ENCODE measurements at regions not wholly inside any gene's neighbourhood (a gene's known extent, or its start where the extent isn't known, plus 50 kb on each side); places are given as distances from the start of the nearest gene placed in this dataset.
A peak's percentile ranks its signal among the peaks of the same experiment; 100 is the strongest.

- Mint-ChIP-seq H3K27ac (no peak overlapping the region), H3K9me3 (no peaks in the 10 kb centered on the region), H3K4me1 (peaks cover 5 to 21% (median 8%) of the 10 kb centered on the region in 4 donors), H3K4me3 (no peak overlapping the region), H3K27me3 (peaks cover 0 to 3% (median 0%) of the 10 kb centered on the region in 5 donors), H3K36me3 (peaks cover 0 to 2% (median 0%) of the 10 kb centered on the region in 3 donors)
- ATAC-seq (no peak), DNase-seq (no peak)
- POLR2A ChIA-PET = no interaction called here
Observed at GRCh38 chr1:83766241-83766691, 232.7 kb downstream of the TTLL7 start.

- Mint-ChIP-seq H3K27me3 (peaks cover 0 to 3% (median 0%) of the 10 kb centered on the region in 5 donors), H3K9me3 (no peaks in the 10 kb centered on the region), H3K27ac (no peak overlapping the region), H3K36me3 (peaks cover 0 to 2% (median 0%) of the 10 kb centered on the region in 3 donors), H3K4me3 (no peak overlapping the region), H3K4me1 (peaks cover 5 to 26% (median 13%) of the 10 kb centered on the region in 4 donors)
- ATAC-seq = no peak
- no peak for DNase-seq
- POLR2A ChIA-PET = no interaction called here
Observed at GRCh38 chr1:83765125-83765524, 233.8 kb downstream of the TTLL7 start.

GRCh38 chr1:83764209-83764608 lies 234.7 kb downstream of the TTLL7 start:
- H3K9me3 Mint-ChIP-seq = no peaks in the 10 kb centered on the region
- peaks cover 0 to 2% (median 0%) of the 10 kb centered on the region in 3 donors for H3K36me3 Mint-ChIP-seq
- H3K4me3 Mint-ChIP-seq = no peak overlapping the region
- peaks cover 3 to 16% (median 7%) of the 10 kb centered on the region in 4 donors for H3K4me1 Mint-ChIP-seq
- no peak for ATAC-seq
- no peak overlapping the region for H3K27ac Mint-ChIP-seq
- H3K27me3 Mint-ChIP-seq = peaks cover 0 to 3% (median 0%) of the 10 kb centered on the region in 5 donors
- DNase-seq = no peak
- POLR2A ChIA-PET = no interaction called here

DNA sequence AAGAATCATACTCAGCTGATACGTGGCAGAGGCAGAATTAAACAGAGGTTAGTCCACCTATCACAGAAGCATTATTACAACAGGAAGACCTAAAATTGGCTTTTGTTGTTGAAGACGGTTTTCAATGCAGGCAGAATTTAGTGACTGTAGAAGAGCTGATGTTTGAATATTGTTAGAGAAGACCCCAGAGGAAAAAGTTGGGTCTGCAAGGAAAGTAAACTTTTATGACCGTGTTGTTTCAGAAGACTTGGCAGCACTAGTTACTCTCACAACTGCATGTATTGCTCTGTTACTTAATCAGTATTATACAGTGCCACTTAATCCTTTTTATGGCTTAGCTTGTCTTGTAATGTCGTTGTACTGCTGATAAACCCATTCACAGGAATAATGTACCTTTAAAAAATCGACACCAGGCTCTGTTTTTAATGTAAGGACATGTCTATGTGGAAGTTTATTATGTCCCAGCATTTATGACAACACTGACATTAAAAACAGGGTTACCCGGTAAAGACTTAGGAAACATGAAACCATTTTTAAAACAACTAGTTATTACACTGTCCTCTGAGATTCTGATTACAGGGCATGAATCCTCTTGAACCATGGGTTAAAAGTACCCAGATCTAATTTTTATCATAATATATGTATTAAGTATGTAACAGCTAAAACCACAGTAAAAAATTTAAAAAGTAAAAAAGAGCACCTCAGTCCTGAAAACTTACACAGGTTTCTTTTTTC lies 235.4 kb downstream of the TTLL7 start:
- Mint-ChIP-seq H3K4me1 (peaks cover 3 to 11% (median 6%) of the 10 kb centered on the region in 4 donors), H3K9me3 (no peaks in the 10 kb centered on the region), H3K27ac (no peak overlapping the region), H3K27me3 (peaks cover 0 to 3% (median under 1%) of the 10 kb centered on the region in 5 donors), H3K36me3 (peaks cover 0 to 2% (median 0%) of the 10 kb centered on the region in 3 donors), H3K4me3 (no peak overlapping the region)
- ATAC-seq = no peak
- POLR2A ChIA-PET = no interaction called here
- no peak for DNase-seq

DNA sequence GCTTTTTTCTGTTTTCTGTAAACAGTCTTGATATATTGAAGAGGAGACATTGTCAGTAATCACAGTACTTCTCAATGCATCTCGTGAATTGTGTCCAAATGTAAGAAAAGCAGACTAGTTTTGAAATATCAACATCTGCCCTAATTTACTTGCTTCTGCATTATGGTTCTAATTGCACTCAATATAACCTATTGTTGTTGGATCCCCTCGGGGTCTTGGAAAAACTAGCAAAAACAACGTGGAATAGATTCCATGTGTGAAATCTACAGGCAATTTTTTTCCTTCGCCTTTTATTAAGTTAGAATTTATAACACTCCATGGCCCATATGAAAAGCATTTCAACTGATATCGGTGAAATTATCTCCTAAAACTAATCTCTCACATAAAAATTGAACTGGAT lies 236.5 kb downstream of the TTLL7 start:
- no peak for DNase-seq
- ATAC-seq = no peak
- POLR2A ChIA-PET = no interaction called here
- no peaks in the 10 kb centered on the region for H3K9me3 Mint-ChIP-seq
- peaks cover 3 to 11% (median 6%) of the 10 kb centered on the region in 4 donors for H3K4me1 Mint-ChIP-seq
- H3K27ac Mint-ChIP-seq = no peak overlapping the region
- H3K4me3 Mint-ChIP-seq = no peak overlapping the region
- H3K27me3 Mint-ChIP-seq = peaks cover 0 to 4% (median 2%) of the 10 kb centered on the region in 5 donors
- H3K36me3 Mint-ChIP-seq = peaks cover 0 to 2% (median 0%) of the 10 kb centered on the region in 3 donors

GRCh38 chr1:83762039-83762365 lies 236.9 kb downstream of the TTLL7 start:
- peaks cover 3 to 11% (median 6%) of the 10 kb centered on the region in 4 donors for H3K4me1 Mint-ChIP-seq
- H3K9me3 Mint-ChIP-seq = no peaks in the 10 kb centered on the region
- POLR2A ChIA-PET = no interaction called here
- H3K27me3 Mint-ChIP-seq = peaks cover 0 to 4% (median 2%) of the 10 kb centered on the region in 5 donors
- peak overlapping the region in 2 of 10 donors; percentile 9 to 46 for H3K27ac Mint-ChIP-seq
- H3K36me3 Mint-ChIP-seq = peaks cover 0 to 2% (median 0%) of the 10 kb centered on the region in 3 donors
- DNase-seq = no peak
- no peak overlapping the region for H3K4me3 Mint-ChIP-seq
- no peak for ATAC-seq

DNA sequence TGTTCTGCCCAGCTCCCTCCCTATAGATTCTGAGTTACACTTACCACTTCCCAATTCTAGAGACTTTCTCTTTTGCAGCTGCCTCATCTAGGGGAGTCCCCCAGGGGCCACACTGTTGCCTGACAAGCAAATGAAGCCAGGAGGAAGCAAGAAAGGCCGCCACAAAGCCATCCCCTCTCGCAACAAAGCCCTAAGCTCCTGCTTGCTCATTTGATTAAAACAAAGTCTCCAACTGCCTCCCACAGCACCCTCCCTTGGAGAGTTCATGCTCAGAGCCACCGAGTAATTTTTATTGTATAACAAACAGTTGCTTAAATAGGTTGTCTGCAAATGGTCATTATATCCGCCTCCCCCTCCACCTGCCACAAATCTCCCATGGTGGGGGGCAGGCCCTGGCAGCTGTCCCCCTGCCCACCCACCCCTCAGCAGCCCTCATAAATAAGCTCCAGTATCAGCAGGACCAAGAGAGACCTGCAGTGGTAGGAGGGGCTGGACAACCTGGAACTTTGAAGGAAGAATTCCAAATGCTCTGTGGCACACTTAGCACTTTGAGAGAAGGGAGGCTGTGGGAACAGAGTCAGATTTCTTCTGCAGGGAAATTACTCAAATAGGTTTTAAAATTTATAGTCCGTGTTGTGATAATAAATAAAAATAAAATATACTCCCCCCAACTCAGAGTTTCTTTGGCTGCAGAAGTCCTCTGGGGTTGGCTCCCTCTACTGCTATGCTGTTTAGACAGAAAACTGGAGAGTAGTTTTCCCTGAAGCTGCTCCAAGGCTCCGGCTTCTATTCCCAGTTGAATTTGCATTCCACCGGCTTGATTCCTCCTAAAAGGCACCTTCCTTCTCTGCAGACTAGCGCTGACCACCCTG lies 237.5 kb downstream of the TTLL7 start:
- ATAC-seq (peak; percentile 39 to 42), DNase-seq (peak in 2 of 10 donors; percentile 5 to 10)
- peak overlapping the region in 4 of 10 donors; percentile 28 to 46 (median 44) for H3K27ac Mint-ChIP-seq
- H3K36me3 Mint-ChIP-seq = peaks cover 0 to 2% (median 0%) of the 10 kb centered on the region in 3 donors
- H3K9me3 Mint-ChIP-seq = no peaks in the 10 kb centered on the region
- peaks cover 3 to 11% (median 6%) of the 10 kb centered on the region in 4 donors for H3K4me1 Mint-ChIP-seq
- H3K27me3 Mint-ChIP-seq = peaks cover 0 to 4% (median 2%) of the 10 kb centered on the region in 5 donors
- H3K4me3 Mint-ChIP-seq = no peak overlapping the region
- POLR2A ChIA-PET = interaction anchor here (0.8 kb wide), 1 partner anchor 20 kb away, joined by 3 read pairs; no protein-coding TSS in a partner anchor

GRCh38 chr1:83760226-83761021 lies 238.5 kb downstream of the TTLL7 start:
- peaks cover 3 to 11% (median 6%) of the 10 kb centered on the region in 4 donors for H3K4me1 Mint-ChIP-seq
- ATAC-seq = no peak

DNA sequence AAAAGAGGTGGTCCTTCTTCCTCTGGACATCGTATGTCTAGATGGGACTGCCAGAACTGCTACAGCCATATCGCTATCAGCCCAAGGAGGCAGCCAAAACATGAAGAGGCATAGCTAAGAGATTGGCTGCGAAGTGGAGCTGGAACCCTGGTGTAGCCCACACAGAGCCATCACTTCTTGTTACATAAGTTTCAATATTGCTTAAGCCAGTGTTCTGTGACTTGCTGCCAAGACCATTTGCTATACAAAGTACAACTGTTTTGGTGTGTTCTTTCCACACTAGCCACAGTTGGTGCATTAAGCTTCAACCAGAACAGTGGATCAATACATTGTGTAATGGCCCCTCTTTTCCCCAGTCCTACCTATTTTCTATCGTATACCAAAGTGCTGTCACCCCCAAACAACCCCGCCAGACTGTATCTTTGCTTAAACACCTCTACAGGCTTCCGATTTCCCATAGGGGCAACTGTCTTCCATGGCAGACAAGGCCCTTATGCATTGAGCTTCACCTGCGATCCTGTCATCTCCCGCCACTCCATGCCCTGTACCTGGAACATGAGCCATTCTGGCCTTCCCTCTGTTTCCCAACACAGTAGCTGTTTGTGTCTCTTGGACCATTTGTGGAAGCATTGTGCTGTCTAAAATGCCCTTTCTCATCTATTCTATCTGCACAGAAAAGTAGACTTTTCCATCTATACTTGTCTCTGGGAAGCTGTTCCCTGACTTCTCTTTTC lies 241.8 kb downstream of the TTLL7 start:
- DNase-seq (no peak), ATAC-seq (no peak)
- Mint-ChIP-seq H3K27ac (no peak overlapping the region), H3K4me3 (no peak overlapping the region), H3K4me1 (peaks cover 3 to 11% (median 6%) of the 10 kb centered on the region in 4 donors), H3K27me3 (peaks cover 0 to 4% (median 2%) of the 10 kb centered on the region in 5 donors), H3K36me3 (peaks cover 0 to 2% (median 0%) of the 10 kb centered on the region in 3 donors), H3K9me3 (no peaks in the 10 kb centered on the region)
- POLR2A ChIA-PET = no interaction called here

More at GRCh38 chr1:83760226-83761021, 238.5 kb downstream of the TTLL7 start:
- Mint-ChIP-seq H3K27me3 (peaks cover 0 to 4% (median 2%) of the 10 kb centered on the region in 5 donors), H3K4me3 (no peak overlapping the region), H3K9me3 (no peaks in the 10 kb centered on the region), H3K36me3 (peaks cover 0 to 2% (median 0%) of the 10 kb centered on the region in 3 donors), H3K27ac (peak overlapping the region in 1 of 10 donors; percentile 28)
- DNase-seq = no peak
- POLR2A ChIA-PET = interaction anchor here (0.5 to 0.8 kb wide), 2 partner anchors 14 to 21 kb away, joined by 3 read pairs; no protein-coding TSS in a partner anchor

DNA sequence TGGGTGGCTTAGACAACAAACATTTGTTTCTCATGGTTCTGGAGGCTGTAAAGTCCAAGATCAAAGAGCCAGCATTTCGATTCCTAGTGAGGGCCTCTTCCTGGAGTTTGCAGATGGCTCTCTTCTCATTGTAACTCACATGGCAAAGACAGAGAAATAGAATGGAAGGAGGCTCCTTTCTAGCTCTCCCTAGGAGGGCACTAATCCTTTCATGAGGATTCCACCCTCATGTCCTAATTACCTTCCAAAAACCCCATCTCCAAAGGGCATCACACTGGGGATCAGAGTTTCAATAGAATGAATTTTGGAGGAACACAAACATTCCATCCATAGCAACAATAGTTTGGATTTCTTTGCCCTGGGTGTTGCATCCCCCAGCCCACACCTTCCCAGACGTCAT lies 247.3 kb downstream of the TTLL7 start:
- peaks cover 0 to 5% (median 2%) of the 10 kb centered on the region in 3 donors for H3K36me3 Mint-ChIP-seq
- no peak overlapping the region for H3K27ac Mint-ChIP-seq
- DNase-seq (no peak), ATAC-seq (no peak)
- no peak overlapping the region for H3K4me3 Mint-ChIP-seq
- POLR2A ChIA-PET = no interaction called here
- peaks cover 0 to 10% (median 0%) of the 10 kb centered on the region in 9 donors for H3K9me3 Mint-ChIP-seq
- H3K4me1 Mint-ChIP-seq = no peaks in the 10 kb centered on the region
- peaks cover 0 to 3% (median 0%) of the 10 kb centered on the region in 5 donors for H3K27me3 Mint-ChIP-seq

DNA sequence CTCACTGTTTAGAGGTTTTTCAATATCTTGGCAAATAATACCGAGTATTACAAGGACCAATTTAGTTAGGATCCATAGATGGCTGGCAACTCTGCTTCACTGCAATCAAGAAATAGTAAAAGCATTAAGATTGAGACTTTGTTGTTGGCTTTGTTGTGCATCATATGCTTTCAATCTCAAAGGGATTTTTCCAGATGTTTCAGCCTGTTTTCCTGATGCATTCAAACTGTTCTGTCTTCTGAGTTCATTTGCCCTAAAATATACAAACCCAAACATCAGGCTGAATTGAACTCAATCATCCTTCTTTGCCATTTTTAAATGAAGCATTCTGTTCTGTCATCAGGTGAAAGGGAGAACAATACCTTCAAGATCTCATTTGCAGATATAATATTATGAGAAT lies 248.7 kb downstream of the TTLL7 start:
- no peak for ATAC-seq
- Mint-ChIP-seq H3K4me1 (no peaks in the 10 kb centered on the region), H3K4me3 (no peak overlapping the region), H3K36me3 (peaks cover 0 to 5% (median 2%) of the 10 kb centered on the region in 3 donors), H3K9me3 (peaks cover 0 to 10% (median 0%) of the 10 kb centered on the region in 9 donors), H3K27me3 (peaks cover 0 to 3% (median 0%) of the 10 kb centered on the region in 5 donors), H3K27ac (no peak overlapping the region)
- POLR2A ChIA-PET = no interaction called here
- DNase-seq = no peak
